Brain microvascular endothelial cell (primary cell): ENCODE measurements at regions not wholly inside any gene's neighbourhood (a gene's known extent, or its start where the extent isn't known, plus 50 kb on each side); places are given as distances from the start of the nearest gene placed in this dataset.

Source experiments
- DNase-seq: peaks from one replicate; pipeline ENCODE4 v3.0.0-alpha.2; 2020
- H3K27ac ChIP-seq: fragments of 250-450 bp; sonication (Bioruptor Pico); 2 replicates; pipeline ENCODE4 v1.5.1; 2020; ENCODE audit warnings: mild to moderate bottlenecking, moderate library complexity
- H3K27me3 ChIP-seq: fragments of 250-450 bp; sonication (Bioruptor Pico); replicated peaks from 2 replicates; pipeline ENCODE4 v1.5.1; 2020; ENCODE audit warnings: mild to moderate bottlenecking
- H3K36me3 ChIP-seq: fragments of 250-450 bp; sonication (Bioruptor Pico); replicated peaks from 2 replicates; pipeline ENCODE4 v1.5.1; 2020; ENCODE audit warnings: mild to moderate bottlenecking
- H3K4me3 ChIP-seq: 2 replicates; pipeline ENCODE4 v1.5.1; 2011; ENCODE audit warnings: low read depth, mild to moderate bottlenecking, control low read depth, low read length, moderate library complexity
- CTCF ChIP-seq: IDR thresholded peaks from 2 replicates; pipeline ENCODE4 v1.5.1; 2011; ENCODE audit warnings: low read depth, mild to moderate bottlenecking, moderate library complexity, low read length, control low read depth, inconsistent platforms; ENCODE audit errors: missing control alignments
- in situ Hi-C: cut with HindIII; loops from 2 replicates; pipeline ENCODE4 v1.10.0; 2017; ENCODE audit warnings: low sequenced_read_pairs, low pct_ligation_motif_present

DNA sequence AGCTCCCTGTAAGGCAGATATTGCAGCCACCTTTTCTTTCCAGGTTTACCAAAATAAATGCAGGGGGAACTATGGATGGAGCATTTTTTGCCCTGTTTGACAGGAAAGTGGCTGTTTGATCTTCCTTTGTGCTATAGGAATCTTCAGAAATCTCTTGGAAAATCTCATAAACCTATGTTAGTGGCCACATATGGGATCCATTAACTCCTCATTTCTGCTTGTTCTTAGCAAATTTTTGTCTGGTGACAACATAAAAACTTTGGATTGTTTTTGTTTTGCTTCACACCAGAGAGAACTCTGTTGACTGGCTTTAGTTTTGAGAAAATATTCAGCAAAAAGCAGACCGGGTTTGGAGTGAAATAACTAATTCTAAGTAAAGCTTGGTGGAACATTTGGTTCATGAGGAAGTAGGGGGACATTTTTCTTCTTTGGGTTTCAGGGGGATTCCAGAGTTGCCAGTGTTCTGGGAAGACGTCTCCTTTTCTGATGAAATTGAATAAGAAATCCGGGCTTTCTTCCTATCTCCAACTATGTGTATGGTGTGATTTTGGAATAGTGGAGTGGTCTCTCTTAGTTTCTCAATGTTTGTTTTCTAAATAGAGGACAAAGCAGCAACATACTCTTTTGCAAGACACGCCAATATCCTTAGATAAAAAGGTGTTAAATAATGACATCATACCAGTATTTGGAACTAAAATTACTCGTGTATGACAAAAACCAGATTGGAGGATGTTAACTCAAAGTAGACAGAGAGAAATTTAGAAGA is 174.4 kb downstream of the ICOS start:
- TF ChIP-seq CTCF, result no peak
- Histone ChIP-seq H3K4me3 (no peak overlapping the region), H3K27ac (no peak overlapping the region), H3K36me3 (no peaks in the 10 kb centered on the region), H3K27me3 (peaks cover 2% of the 10 kb centered on the region)
- no peak for DNase-seq
- in situ Hi-C loops, result no loop called here

DNA sequence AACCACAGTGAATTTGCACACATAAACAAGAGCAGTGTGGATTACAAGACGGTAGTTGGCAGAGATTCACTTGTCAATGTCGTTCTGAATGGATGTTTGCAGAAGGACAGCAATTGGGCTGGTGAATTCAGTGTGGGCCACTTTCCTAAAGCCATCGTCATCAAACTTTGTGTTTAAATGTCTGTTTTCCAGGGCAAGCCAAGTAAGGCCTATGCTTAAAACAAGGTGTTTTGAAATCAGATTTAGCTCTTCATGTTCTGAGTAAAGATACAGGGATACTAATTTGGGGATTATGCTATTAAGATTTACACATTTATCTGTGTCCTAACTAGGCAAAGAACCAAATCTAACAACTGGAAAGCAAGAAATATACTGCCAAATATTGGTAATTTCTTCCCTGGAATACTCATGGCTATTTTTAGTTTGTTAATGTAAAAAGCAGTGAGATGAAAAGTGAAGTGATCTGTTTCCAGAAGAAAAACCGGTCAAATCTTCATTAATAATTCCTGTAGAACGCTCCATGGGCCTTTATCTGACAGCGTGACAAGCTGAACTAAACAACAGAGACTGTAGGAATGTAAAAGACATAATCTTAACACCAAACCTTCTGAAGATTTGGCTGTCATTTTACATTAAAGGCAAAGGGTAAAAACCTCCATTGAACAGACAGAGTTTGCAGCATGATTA is 175.7 kb downstream of the ICOS start:
- DNase-seq, result no peak
- Histone ChIP-seq H3K27me3 (peaks cover 2% of the 10 kb centered on the region), H3K36me3 (no peaks in the 10 kb centered on the region), H3K27ac (no peak overlapping the region), H3K4me3 (no peak overlapping the region)
- no peak for TF ChIP-seq CTCF
- in situ Hi-C loops, result no loop called here

DNA sequence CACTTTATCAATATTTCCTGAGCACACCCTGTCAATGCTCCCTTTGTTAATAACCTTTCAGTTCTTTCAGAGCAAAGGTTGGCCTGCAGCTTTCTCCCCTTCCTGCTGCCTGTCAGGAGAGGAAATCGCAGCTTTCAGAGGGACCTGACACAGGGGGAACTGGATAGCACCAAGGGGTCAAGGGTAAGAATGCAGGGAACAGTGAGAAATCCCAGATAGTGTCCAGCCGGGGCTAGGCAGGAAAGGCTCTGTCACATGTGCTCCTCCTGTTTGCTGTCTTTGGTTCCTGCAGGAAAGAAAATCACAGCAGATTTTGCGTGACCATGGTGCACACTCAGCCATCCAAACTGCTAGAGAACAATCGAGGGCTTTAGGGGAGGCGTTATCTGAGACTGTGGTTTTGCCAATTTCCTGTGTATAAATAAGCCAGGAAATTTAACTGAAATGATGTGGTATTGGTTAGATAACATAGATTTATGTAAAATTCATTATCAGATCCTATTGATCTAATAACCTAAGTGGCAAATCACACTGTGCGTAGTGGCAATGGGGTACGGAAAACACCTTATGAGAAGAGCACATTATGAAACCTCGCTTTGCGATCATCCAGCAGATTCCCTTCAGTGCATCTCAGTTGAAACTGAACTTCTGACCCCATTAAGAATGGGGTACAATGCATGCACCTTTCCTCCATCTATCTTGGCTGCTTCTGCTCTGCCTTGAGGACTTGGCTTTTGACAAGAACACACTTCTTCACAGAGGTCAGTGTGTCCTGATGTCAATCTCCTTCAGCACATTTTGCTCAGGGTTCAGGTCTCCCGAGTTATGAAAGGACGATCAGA is 178.0 kb downstream of the ICOS start:
- no peak overlapping the region for H3K27ac ChIP-seq

GRCh38 chr2:204115137-204116056 is 178.8 kb downstream of the ICOS start:
- Histone ChIP-seq H3K36me3 (no peaks in the 10 kb centered on the region), H3K4me3 (no peak overlapping the region), H3K27me3 (peaks cover 2% of the 10 kb centered on the region), H3K27ac (no peak overlapping the region)
- in situ Hi-C loops, result no loop called here
- TF ChIP-seq CTCF, result no peak
- DNase-seq, result no peak

More for the DNA sequence above, 178.0 kb downstream of the ICOS start:
- Histone ChIP-seq H3K4me3 (no peak overlapping the region), H3K27me3 (peaks cover 2% of the 10 kb centered on the region), H3K36me3 (no peaks in the 10 kb centered on the region)
- no peak for DNase-seq
- TF ChIP-seq CTCF, result no peak
- in situ Hi-C loops, result no loop called here

DNA sequence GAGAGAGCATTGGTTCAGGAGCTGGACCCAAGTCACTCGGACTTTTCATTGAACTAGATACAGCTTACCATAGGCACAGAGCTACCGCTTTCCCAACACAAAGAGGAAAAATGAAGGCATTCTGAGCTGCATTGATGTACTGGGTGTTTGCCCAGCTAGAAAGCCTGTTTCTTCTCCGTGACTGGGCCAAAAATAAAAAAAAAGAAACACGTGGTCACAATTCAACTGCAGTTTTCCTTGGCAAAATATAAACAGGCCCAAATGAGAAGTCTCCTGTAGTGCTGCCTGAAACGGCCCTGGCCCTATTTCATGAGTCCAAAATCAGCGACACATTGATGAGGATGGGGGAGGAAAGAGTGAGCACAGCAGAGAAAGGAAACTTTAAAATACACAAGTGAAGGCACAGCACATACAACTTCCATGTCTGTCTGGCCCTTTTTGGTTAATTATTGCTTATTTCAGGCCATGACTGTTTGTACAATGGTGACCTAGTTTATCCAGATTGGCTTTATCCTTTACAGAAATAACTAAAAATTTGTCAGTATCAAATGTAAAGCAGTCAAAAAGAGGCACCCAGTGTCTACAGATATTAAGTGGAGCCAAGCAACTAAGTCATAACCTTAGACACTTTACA is 179.7 kb downstream of the ICOS start:
- no peak for TF ChIP-seq CTCF
- Histone ChIP-seq H3K36me3 (no peaks in the 10 kb centered on the region), H3K27me3 (peaks cover 2% of the 10 kb centered on the region), H3K4me3 (no peak overlapping the region), H3K27ac (no peak overlapping the region)
- in situ Hi-C loops, result no loop called here
- DNase-seq, result no peak
